Suprapubic skin (tissue), 4 donors: ENCODE measurements at regions not wholly inside any gene's neighbourhood (a gene's known extent, or its start where the extent isn't known, plus 50 kb on each side); places are given as distances from the start of the nearest gene placed in this dataset.

ENCODE experiments used
- CTCF ChIP-seq, 2 donors: fragments of 200-600 bp in 1 of 2; fragments of 450-650 bp in 1 of 2; sonication (generic) in 1 of 2; IDR thresholded peaks; one replicate each; pipeline ENCODE4 v1.5.1; 2016 to 2019; ENCODE audit warnings: antibody characterized with exemption in 2 of 2, mild to moderate bottlenecking in 1 of 2, moderate library complexity in 1 of 2
- EP300 ChIP-seq: sonication (generic); formaldehyde crosslinking; IDR thresholded peaks from one replicate; pipeline ENCODE4 v1.6.1; 2017; ENCODE audit warnings: antibody characterized with exemption
- POLR2A ChIP-seq, 2 donors: fragments of 450-650 bp; IDR thresholded peaks; one replicate each; pipeline ENCODE4 v1.6.1; 2017; ENCODE audit warnings: antibody characterized with exemption in 2 of 2, mild to moderate bottlenecking in 2 of 2, moderate library complexity in 2 of 2
- POLR2AphosphoS5 ChIP-seq, 3 donors: sonication (generic); formaldehyde crosslinking; IDR thresholded peaks; one replicate each; pipeline ENCODE4 v1.6.1; 2017; ENCODE audit warnings: antibody characterized with exemption in 3 of 3

- TF ChIP-seq CTCF (IDR thresholded peaks at IDR 0.05) (no peak), EP300 (no peak), POLR2A (IDR thresholded peaks at IDR 0.05) (no peak), POLR2AphosphoS5 (IDR thresholded peaks at IDR 0.05) (no peak)
These were observed 242.1 kb upstream of the TNRC6C start for GRCh38 chr17:77716289-77716926.
